CD4-positive, alpha-beta T cell (primary cell): ENCODE measurements at regions not wholly inside any gene's neighbourhood (a gene's known extent, or its start where the extent isn't known, plus 50 kb on each side); places are given as distances from the start of the nearest gene placed in this dataset.

ENCODE experiments used
- ATAC-seq: fragments of 200-7000 bp; cut with Tn5 transposase; one replicate; pipeline ENCODE4 v1.10.0; 2022; ENCODE audit warnings: mild to moderate bottlenecking; ENCODE audit not compliant: poor library complexity
- CTCF ChIA-PET: fragments of 350-600 bp; sonication (Branson Sonifier 250); formaldehyde crosslinking; loops from one replicate; lab custom pipeline; 2021; ENCODE audit warnings: antibody characterized with exemption, inconsistent platforms; lab: Charles Lee
- POLR2A ChIA-PET: fragments of 350-600 bp; sonication (Branson Sonifier 250); formaldehyde crosslinking; loops from one replicate; lab custom pipeline; 2021; ENCODE audit warnings: antibody characterized with exemption, inconsistent platforms; lab: Charles Lee
- DNase-seq, 14 experiments: peaks; one replicate each; pipeline ENCODE4 v3.0.0-alpha.2; 2013 to 2020; ENCODE audit warnings: mixed read lengths in 2 of 14
- H3K27ac ChIP-seq, 2 donors: one replicate each; pipeline versions ENCODE4 v1.5.1 to v1.7.0; 2013; ENCODE audit warnings: low read length in 2 of 2, low read depth in 1 of 2, mild to moderate bottlenecking in 1 of 2
- H3K27me3 ChIP-seq, 2 experiments: 1 replicate in 1 of 2; 2 replicates in 1 of 2; pipeline versions ENCODE4 v1.6.1 to v1.7.0; 2013; ENCODE audit warnings: low read length in 2 of 2, control low read depth in 1 of 2, mild to moderate bottlenecking in 1 of 2, moderate library complexity in 1 of 2; ENCODE audit not compliant: insufficient read depth in 2 of 2, control insufficient read depth in 1 of 2
- H3K36me3 ChIP-seq: one replicate; pipeline ENCODE4 v1.6.1; 2013; ENCODE audit warnings: low read length, control low read depth; ENCODE audit not compliant: insufficient read depth
- H3K4me1 ChIP-seq: one replicate; pipeline ENCODE4 v1.6.1; 2013; ENCODE audit warnings: low read length, control low read depth; ENCODE audit not compliant: insufficient read depth
- H3K4me3 ChIP-seq: one replicate; pipeline ENCODE4 v1.5.1; 2013; ENCODE audit warnings: mild to moderate bottlenecking, low read length, moderate library complexity
- H3K9me3 ChIP-seq, 2 experiments: 1 replicate in 1 of 2; 2 replicates in 1 of 2; pipeline versions ENCODE4 v1.6.1 to v1.7.0; 2013; ENCODE audit warnings: low read length in 2 of 2, mild to moderate bottlenecking in 2 of 2, control low read depth in 1 of 2, moderate library complexity in 1 of 2; ENCODE audit not compliant: control insufficient read depth in 1 of 2, insufficient read depth in 1 of 2
- H3K27ac Mint-ChIP-seq: one replicate; pipeline ENCODE4 v1.8.0; 2020; ENCODE audit warnings: mixed read lengths
- H3K27me3 Mint-ChIP-seq: one replicate; pipeline ENCODE4 v1.8.0; 2021; ENCODE audit warnings: mixed read lengths
- H3K36me3 Mint-ChIP-seq: one replicate; pipeline ENCODE4 v1.8.0; 2021; ENCODE audit warnings: low read depth, mixed read lengths
- H3K4me1 Mint-ChIP-seq: one replicate; pipeline ENCODE4 v1.8.0; 2021; ENCODE audit warnings: low read depth, mixed read lengths
- H3K4me3 Mint-ChIP-seq: one replicate; pipeline ENCODE4 v1.8.0; 2020; ENCODE audit warnings: mild to moderate bottlenecking, mixed read lengths
- H3K9me3 Mint-ChIP-seq: one replicate; pipeline ENCODE4 v1.8.0; 2020; ENCODE audit warnings: mixed read lengths
- intact Hi-C, 2 experiments: fragments of 100-400 bp; cut with DNase I in 1 of 2; cut with micrococcal nuclease in 1 of 2; formaldehyde crosslinking; loops; one replicate each; pipeline versions ENCODE4 v1.15.1 to v1.9.0; 2023 to 2025; cut with DNase I, micrococcal nuclease
- TF ChIP-seq, protein P1 (sequence below): fragments of 200-600 bp; IDR thresholded peaks from one replicate; pipeline ENCODE4 v1.8.0; 2022; ENCODE audit warnings: antibody characterized with exemption, mild to moderate bottlenecking

DNA sequence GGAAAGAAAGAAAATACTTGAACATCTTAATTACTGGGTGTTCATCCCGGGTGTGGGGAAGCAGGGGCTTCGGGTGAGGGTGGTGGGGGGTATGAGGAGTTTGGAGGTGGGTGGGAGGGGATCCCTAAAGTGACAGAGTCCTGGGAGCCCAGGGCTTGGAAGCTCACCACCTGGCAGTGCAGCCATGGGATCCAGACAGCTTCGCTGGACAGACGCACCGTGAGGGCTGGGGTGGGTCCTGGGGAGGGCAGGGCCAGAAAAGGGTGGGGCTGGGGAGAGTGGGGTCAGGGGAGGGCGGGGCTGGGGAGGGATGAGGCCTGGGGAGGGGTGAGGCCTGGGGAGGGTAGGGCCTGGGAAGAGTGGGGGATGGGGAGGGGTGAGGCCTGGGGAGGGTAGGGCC lies 127.5 kb upstream of the LPCAT1 start:
- H3K27ac ChIP-seq = no peak overlapping the region
- DNase-seq (no peak), ATAC-seq (no peak)
- H3K36me3 ChIP-seq = no peaks in the 10 kb centered on the region
- no peaks in the 10 kb centered on the region for H3K9me3 Mint-ChIP-seq
- H3K36me3 Mint-ChIP-seq = no peaks in the 10 kb centered on the region
- peaks cover 15% of the 10 kb centered on the region for H3K4me1 ChIP-seq
- CTCF ChIA-PET = no interaction called here
- peaks cover 27 to 34% of the 10 kb centered on the region in 2 experiments for H3K27me3 ChIP-seq
- peaks cover 46% of the 10 kb centered on the region for H3K27me3 Mint-ChIP-seq
- intact Hi-C loops = no loop called here
- POLR2A ChIA-PET = no interaction called here
- peaks cover 5% of the 10 kb centered on the region for H3K4me1 Mint-ChIP-seq
- no peak overlapping the region for H3K4me3 ChIP-seq
- H3K4me3 Mint-ChIP-seq = no peak overlapping the region
- no peaks in the 10 kb centered on the region for H3K9me3 ChIP-seq
- no peak overlapping the region for H3K27ac Mint-ChIP-seq
- TF ChIP-seq, protein P1, sequence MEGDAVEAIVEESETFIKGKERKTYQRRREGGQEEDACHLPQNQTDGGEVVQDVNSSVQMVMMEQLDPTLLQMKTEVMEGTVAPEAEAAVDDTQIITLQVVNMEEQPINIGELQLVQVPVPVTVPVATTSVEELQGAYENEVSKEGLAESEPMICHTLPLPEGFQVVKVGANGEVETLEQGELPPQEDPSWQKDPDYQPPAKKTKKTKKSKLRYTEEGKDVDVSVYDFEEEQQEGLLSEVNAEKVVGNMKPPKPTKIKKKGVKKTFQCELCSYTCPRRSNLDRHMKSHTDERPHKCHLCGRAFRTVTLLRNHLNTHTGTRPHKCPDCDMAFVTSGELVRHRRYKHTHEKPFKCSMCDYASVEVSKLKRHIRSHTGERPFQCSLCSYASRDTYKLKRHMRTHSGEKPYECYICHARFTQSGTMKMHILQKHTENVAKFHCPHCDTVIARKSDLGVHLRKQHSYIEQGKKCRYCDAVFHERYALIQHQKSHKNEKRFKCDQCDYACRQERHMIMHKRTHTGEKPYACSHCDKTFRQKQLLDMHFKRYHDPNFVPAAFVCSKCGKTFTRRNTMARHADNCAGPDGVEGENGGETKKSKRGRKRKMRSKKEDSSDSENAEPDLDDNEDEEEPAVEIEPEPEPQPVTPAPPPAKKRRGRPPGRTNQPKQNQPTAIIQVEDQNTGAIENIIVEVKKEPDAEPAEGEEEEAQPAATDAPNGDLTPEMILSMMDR = no peak

- Histone ChIP-seq H3K27ac (no peak overlapping the region), H3K27me3 (peaks cover 28 to 33% of the 10 kb centered on the region in 2 experiments), H3K4me1 (peaks cover 22% of the 10 kb centered on the region), H3K9me3 (peaks cover 0 to 9% of the 10 kb centered on the region in 2 experiments), H3K4me3 (no peak overlapping the region), H3K36me3 (no peaks in the 10 kb centered on the region)
- ATAC-seq (no peak), DNase-seq (no peak)
- intact Hi-C loops = loop anchor here in 1 of 2 experiments (10.0 kb wide), 1 partner anchor 725 kb away; no protein-coding TSS in a partner anchor
- no peaks in the 10 kb centered on the region for H3K9me3 Mint-ChIP-seq
- H3K4me3 Mint-ChIP-seq = no peak overlapping the region
- H3K36me3 Mint-ChIP-seq = no peaks in the 10 kb centered on the region
- peaks cover 5% of the 10 kb centered on the region for H3K4me1 Mint-ChIP-seq
- CTCF ChIA-PET = no interaction called here
- POLR2A ChIA-PET = no interaction called here
- H3K27ac Mint-ChIP-seq = no peak overlapping the region
- TF ChIP-seq, protein P1 = no peak
- peaks cover 54% of the 10 kb centered on the region for H3K27me3 Mint-ChIP-seq
Measured at GRCh38 chr5:1649554-1649953, 125.8 kb upstream of the LPCAT1 start.

DNA sequence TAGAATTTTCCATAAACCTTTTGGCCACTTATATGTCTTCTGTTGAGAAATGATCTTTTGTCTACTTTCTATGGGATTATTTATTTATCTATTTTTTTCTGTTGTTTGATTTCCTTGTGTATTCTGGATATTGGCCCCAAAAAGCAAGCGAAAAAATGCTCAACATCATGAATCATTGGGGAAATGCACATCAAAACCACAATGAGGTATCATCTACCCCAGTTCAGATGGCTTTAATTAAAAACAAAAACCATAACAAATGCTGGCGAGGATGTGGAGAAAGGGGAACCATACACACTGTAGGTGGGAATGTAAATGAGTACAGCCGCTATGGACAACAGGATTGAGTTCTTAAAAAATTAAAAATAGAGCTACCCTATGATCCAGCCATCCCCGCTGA lies 125.0 kb upstream of the LPCAT1 start:
- H3K4me3 Mint-ChIP-seq = no peak overlapping the region
- no peak overlapping the region for H3K27ac Mint-ChIP-seq
- no peaks in the 10 kb centered on the region for H3K9me3 Mint-ChIP-seq
- H3K36me3 ChIP-seq = no peaks in the 10 kb centered on the region
- no peak overlapping the region for H3K27ac ChIP-seq
- no peak for DNase-seq
- H3K9me3 ChIP-seq = peaks cover 0 to 9% of the 10 kb centered on the region in 2 experiments
- POLR2A ChIA-PET = no interaction called here
- no peaks in the 10 kb centered on the region for H3K36me3 Mint-ChIP-seq
- no peak for ATAC-seq
- peaks cover 10% of the 10 kb centered on the region for H3K4me1 Mint-ChIP-seq
- H3K27me3 ChIP-seq = peaks cover 27 to 34% of the 10 kb centered on the region in 2 experiments
- peaks cover 57% of the 10 kb centered on the region for H3K27me3 Mint-ChIP-seq
- intact Hi-C loops = loop anchor here in 1 of 2 experiments (10.0 kb wide), 1 partner anchor 724 kb away; no protein-coding TSS in a partner anchor
- TF ChIP-seq, protein P1 = no peak
- CTCF ChIA-PET = no interaction called here
- H3K4me1 ChIP-seq = peaks cover 22% of the 10 kb centered on the region
- no peak overlapping the region for H3K4me3 ChIP-seq
